GM18511 (cell line): ENCODE measurements at regions not wholly inside any gene's neighbourhood (a gene's known extent, or its start where the extent isn't known, plus 50 kb on each side); places are given as distances from the start of the nearest gene placed in this dataset.
"Not testable (repeated sequence)": the region's sequence is repeated elsewhere in the genome, so short reads cannot be mapped to it uniquely, and the experiment has no call there.

ENCODE experiments used
- ATAC-seq: cut with Tn5 transposase; IDR thresholded peaks from one replicate; pipeline ENCODE4 v1.9.1; 2021; ENCODE audit warnings: mild to moderate bottlenecking, moderate library complexity; ENCODE audit not compliant: unreplicated experiment

- peak; percentile 80 for ATAC-seq
These were observed 99.7 kb upstream of the SLC7A11 start for GRCh38 chr4:138341739-138342415.

- ATAC-seq = no peak
These were observed 96.7 kb upstream of the SLC7A11 start for GRCh38 chr4:138338840-138339239.

DNA sequence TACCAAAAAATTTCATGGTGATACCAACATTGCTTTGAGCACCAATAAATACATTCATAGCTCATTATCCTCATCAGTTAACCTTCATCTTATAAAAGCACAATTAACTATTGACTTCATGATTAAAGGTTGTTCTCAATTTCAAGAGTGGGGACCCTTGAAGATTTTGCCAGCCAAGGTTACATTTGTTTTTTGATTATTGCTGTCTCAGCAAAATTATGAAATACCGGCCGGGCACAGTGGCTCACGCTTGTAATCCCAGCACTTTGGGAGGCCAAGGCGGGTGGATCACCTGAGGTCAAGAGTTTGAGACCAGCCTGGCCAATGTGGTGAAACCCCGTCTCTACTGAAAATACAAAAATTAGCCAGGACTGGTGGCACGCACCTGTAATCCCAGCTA is 96.1 kb upstream of the SLC7A11 start:
- ATAC-seq = not testable (repeated sequence)

- ATAC-seq = no peak
These were observed 92.3 kb upstream of the SLC7A11 start for GRCh38 chr4:138334346-138335016.

GRCh38 chr4:138332415-138332814 is 90.3 kb upstream of the SLC7A11 start:
- ATAC-seq = not testable (repeated sequence)

GRCh38 chr4:138330531-138330930 is 88.4 kb upstream of the SLC7A11 start:
- ATAC-seq = no peak

GRCh38 chr4:138329506-138330070 is 87.4 kb upstream of the SLC7A11 start:
- ATAC-seq = no peak

- no peak for ATAC-seq
These were observed 85.2 kb upstream of the SLC7A11 start for GRCh38 chr4:138327338-138327737.

DNA sequence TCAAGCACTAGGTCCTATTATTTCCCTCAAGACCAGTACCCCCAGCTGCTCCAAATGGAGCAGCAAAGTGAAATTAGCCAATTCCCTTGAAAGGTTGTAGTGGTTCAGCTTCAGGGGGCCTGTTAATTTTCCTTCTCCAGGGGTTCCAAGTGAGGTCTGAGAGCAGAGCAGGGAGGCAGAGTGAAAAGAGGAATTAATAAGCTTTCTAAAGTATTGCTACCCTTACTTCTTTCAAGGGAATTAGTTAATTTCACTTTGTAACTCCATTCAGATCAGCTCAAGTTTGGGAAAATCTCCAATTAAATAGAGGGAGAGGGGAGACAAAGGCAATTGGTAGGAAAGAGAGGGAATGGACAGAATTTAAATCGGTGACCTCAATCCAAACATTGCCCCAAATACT is 78.7 kb upstream of the SLC7A11 start:
- ATAC-seq = no peak

DNA sequence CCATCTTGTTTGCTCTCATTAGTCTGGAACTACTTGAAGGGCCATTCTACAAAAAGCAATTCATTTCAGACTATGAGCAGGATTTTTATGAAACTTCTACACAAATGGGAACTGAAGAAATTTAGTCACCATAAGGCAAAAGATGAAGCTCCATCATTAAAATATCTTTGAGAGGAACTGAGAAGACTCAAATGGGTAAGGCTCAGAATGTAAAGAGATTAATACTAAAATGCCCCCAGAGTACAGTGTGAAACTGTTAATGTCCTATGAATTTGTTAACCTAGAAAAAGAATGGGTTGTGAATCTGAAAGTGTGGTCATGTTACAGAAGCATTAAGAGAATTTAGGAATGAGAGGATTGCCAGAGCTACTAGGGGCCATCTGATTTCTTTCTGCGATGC is 77.9 kb upstream of the SLC7A11 start:
- ATAC-seq = no peak

- no peak for ATAC-seq
These were observed 75.1 kb upstream of the SLC7A11 start for GRCh38 chr4:138317175-138317748.

DNA sequence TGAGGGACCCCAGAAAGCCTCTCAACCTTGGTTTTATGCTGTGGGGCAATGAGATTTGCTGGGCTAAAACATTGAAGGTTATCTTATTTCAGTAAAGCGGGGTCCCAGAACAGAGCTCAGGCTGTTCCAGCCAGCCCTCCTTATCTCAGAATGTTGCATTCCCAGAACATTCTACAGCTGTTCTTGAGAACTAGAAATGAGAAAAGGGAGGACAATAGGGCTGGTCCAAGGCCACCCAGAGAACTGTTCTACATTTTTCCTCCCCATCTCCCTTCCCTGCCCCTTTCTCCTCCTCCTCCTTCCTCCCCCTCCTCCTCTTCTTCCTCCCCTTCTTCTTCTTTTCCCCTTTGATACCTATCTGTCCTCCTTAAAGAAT is 70.4 kb upstream of the SLC7A11 start:
- ATAC-seq = no peak

- ATAC-seq = no peak
These were observed 69.8 kb upstream of the SLC7A11 start for GRCh38 chr4:138311771-138312535.

- no peak for ATAC-seq
These were observed 68.8 kb upstream of the SLC7A11 start for GRCh38 chr4:138310991-138311390.

DNA sequence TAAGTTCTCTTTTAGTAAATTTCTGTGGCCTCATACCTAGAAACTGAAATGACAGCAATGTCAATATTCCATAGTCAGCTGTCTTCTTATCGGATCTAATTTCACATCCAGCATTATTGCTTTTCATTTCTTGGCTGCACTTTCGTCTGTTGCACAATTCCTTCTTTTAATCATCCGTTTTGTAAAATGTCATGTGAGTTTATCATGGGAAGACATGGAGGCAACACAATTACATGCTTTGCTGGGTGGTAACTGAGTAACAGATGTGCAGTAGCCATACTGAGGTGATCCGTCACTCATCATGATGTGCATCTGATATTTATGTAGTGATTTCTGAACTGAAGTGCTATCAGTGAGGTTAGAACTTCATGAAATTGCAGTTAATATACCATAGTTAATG is 68.3 kb upstream of the SLC7A11 start:
- ATAC-seq = no peak

- no peak for ATAC-seq
These were observed 66.2 kb upstream of the SLC7A11 start for GRCh38 chr4:138308356-138308755.

DNA sequence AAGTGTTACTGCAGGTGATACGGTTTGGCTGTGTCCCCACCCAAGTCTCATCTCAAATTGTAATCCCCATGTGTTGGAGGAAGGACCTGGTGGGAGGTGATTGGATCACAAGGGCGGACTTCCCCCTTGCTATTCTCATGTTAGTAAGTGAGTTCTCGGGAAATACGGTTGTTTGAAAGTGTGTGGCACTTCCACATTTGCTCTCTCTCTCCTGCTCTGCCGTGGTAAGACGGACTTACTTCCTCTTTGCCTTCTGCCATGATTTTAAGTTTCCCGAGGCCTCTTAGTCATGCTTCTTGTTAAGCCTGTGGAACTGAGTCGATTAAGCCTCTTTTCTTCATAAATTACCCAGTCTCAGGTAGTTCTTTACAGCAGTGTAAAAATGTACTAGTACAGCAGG is 65.2 kb upstream of the SLC7A11 start:
- no peak for ATAC-seq

GRCh38 chr4:138305050-138305449 is 62.9 kb upstream of the SLC7A11 start:
- no peak for ATAC-seq

- no peak for ATAC-seq
These were observed 59.4 kb upstream of the SLC7A11 start for GRCh38 chr4:138301536-138301935.

- no peak for ATAC-seq
These were observed 58.5 kb upstream of the SLC7A11 start for GRCh38 chr4:138300616-138301015.

GRCh38 chr4:138299881-138300280 is 57.7 kb upstream of the SLC7A11 start:
- ATAC-seq = no peak
